T-helper 2 cell (primary cell): ENCODE measurements at regions not wholly inside any gene's neighbourhood (a gene's known extent, or its start where the extent isn't known, plus 50 kb on each side); places are given as distances from the start of the nearest gene placed in this dataset.

Source experiments
- DNase-seq, 5 experiments: peaks; one replicate each; pipeline versions ENCODE4 v3.0.0 to v3.0.0-alpha.2; 2012 to 2022

DNA sequence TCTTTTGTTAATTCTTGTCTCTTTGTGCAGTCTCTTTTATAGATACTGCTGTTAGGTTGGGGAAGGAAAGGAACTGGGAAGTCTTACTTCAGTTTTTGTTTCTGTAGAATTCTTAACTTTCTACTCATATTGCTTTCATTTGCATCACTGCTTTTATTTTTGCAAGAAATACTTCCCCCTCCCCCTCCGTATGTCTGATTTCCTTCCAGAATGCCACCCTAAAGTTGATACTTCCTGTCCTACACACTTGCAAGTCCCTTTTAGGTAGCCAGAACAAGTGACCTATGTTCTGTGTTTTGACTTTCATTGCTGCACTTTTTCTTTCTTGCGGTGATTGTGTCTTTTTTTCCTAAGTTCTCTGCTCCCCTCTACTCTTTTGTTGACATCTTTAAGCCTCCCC lies 477.4 kb downstream of the RSL24D1 start:
- DNase-seq, result no peak

DNA sequence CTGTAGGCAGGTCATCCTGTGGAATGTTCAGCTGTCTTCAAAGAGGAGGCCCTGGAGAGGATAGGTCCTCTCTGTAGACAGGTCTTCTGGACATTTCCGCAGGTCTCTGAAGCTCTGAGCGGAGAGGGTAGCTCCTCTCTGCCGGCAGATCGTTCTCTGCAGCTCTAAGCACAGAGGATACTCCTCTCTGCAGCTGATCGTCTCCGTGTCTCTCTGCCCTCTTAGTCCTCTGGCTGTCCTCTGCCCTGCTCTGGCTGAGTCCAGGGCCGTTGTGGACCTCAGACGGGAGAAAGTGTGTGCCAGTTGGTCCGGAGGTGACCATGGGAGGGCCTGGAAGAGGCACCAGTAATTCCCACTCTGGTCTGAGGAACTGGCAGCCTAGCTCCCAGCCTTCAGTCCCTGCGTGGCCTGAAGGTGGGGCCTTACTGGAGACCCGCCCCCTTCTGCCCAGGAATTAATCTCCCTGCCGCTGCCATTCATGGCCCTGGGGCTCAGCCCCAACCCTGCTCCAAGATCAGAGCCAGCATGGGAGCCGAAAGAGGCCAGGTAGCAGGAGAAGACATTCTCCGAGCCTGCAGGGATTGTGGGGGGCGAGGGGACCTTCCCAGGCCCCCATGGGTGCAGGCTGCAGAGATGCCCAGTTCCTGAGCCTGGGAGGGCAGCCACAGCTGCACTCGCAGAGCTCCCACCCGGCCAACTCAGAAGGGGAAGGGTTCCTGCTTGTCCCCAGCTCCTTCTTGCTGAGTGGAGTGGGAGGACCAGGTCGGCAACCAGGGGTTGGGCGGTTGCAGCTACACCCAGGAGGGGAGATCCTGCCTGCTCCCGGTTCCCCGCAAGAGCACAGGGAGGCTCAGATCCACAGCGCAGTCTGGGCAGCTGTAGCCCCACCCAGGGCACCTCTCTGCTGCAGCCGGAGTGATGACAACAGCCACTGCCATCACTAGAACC lies 488.7 kb downstream of the RSL24D1 start:
- DNase-seq, result no peak

DNA sequence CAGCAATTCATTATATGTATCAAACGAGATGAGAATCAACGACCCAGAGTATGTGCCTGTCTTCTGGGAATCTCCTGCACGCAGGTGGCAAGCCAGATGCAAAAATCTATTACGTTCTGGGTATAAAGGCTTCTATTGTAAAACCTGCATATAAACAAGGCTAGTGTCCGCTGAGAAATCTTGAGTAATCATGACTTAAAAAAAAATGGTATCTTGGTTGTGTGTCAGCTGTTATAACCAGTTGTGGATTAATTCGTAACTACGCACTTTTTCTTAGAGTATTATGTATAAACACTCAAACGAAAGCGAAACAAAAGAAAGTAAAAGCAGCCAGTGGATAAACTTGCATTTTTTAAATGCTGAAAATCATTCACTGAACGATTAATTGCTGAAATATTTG lies 509.1 kb downstream of the RSL24D1 start:
- DNase-seq, result no peak
